ENCODE measurements at regions not wholly inside any gene's neighbourhood (a gene's known extent, or its start where the extent isn't known, plus 50 kb on each side); places are given as distances from the start of the nearest gene placed in this dataset.

GRCh38 chr1:118275472-118276115, 90.6 kb upstream of the SPAG17 start:
- DNase-seq (ENCODE audit: low spot score): no peak
- no peak for TF ChIP-seq CTCF (IDR thresholded peaks at IDR 0.05; ENCODE audit: extremely low read depth, missing control alignments)

GRCh38 chr1:118272884-118273283, 87.9 kb upstream of the SPAG17 start:
- no peak for DNase-seq (ENCODE audit: low spot score)

GRCh38 chr1:118271883-118272282, 86.9 kb upstream of the SPAG17 start:
- peak; percentile 7 for DNase-seq (ENCODE audit: low spot score)
- no peak for TF ChIP-seq CTCF (IDR thresholded peaks at IDR 0.05; ENCODE audit: extremely low read depth, missing control alignments)

More at GRCh38 chr1:118272884-118273283, 87.9 kb upstream of the SPAG17 start:
- no peak for TF ChIP-seq CTCF (IDR thresholded peaks at IDR 0.05; ENCODE audit: extremely low read depth, missing control alignments)

GRCh38 chr1:118269598-118269997, 84.6 kb upstream of the SPAG17 start:
- TF ChIP-seq CTCF (IDR thresholded peaks at IDR 0.05; ENCODE audit: extremely low read depth, missing control alignments): no peak
- no peak for DNase-seq (ENCODE audit: low spot score)

GRCh38 chr1:118266436-118266835, 81.4 kb upstream of the SPAG17 start:
- DNase-seq (ENCODE audit: low spot score): no peak
- no peak for TF ChIP-seq CTCF (IDR thresholded peaks at IDR 0.05; ENCODE audit: extremely low read depth, missing control alignments)

GRCh38 chr1:118264343-118264742, 79.3 kb upstream of the SPAG17 start:
- TF ChIP-seq CTCF (IDR thresholded peaks at IDR 0.05; ENCODE audit: extremely low read depth, missing control alignments): no peak
- no peak for DNase-seq (ENCODE audit: low spot score)

GRCh38 chr1:118262865-118263264, 77.8 kb upstream of the SPAG17 start:
- no peak for TF ChIP-seq CTCF (IDR thresholded peaks at IDR 0.05; ENCODE audit: extremely low read depth, missing control alignments)

More at GRCh38 chr1:118262865-118263264, 77.8 kb upstream of the SPAG17 start:
- no peak for DNase-seq (ENCODE audit: low spot score)

Measured in GM20000 (cell line).